ENCODE measurements at regions not wholly inside any gene's neighbourhood (a gene's known extent, or its start where the extent isn't known, plus 50 kb on each side); places are given as distances from the start of the nearest gene placed in this dataset.
"Not testable (repeated sequence)": the region's sequence is repeated elsewhere in the genome, so short reads cannot be mapped to it uniquely, and the experiment has no call there.

DNA sequence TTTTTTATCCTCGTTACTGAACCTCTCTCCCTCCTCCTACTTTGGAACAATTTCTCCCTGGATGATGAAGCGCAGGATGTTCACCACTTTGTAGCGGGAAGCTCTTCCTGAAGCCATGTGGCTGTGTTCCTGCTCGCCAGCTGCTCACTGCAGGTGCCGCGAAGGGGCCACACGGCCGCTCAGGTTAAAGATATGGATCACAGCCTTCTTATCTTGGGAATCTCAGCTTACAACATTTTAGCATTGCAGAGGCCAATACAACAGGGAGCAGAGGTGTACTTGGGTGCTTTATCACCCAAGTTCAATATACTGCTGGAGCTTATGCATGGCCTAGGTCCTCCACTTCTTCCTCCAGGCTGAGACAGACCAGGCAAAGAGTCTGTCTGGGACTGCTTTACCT is 201.2 kb upstream of the G2E3 start:
- intact Hi-C loops (cut with micrococcal nuclease): no loop called here

DNA sequence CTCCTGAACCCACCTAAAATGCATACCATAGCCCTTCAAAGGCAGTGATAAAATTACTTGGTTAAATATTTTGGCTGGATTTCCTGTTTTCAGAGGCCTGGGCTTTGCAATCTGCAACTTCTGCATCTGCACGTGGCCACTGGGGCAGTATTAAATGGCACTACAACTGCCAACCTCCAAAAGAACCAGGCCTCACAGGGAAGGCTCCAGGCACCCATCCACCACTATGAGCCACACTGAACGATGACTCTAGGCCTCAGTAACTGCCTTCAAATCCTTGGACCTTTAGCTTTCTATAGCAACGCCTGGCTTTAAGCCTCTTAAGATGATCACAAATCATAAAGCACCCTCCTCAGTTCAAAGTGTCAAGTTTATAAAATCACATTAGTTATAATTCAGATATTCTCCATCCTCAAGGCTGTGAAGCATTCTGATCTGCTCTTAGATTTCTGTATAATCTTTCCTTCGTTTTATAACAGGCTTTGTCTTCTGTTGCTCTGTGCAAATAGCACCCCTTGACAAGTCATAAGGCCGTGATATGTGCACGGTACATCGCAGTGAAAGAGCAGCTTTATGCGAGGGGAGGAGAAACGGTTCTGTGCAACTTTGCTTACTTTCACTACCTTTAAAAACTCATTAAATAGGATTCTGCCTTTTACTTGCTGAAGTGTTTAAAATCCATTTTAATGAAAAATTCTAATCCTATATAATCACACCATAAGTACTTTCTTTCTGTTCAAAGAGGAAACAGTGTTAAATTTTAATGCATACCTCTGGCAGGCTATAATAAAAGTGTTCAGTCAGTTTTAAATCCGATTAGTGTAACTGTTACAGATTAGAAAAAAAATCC is 196.4 kb upstream of the G2E3 start:
- intact Hi-C loops (cut with micrococcal nuclease): no loop called here

DNA sequence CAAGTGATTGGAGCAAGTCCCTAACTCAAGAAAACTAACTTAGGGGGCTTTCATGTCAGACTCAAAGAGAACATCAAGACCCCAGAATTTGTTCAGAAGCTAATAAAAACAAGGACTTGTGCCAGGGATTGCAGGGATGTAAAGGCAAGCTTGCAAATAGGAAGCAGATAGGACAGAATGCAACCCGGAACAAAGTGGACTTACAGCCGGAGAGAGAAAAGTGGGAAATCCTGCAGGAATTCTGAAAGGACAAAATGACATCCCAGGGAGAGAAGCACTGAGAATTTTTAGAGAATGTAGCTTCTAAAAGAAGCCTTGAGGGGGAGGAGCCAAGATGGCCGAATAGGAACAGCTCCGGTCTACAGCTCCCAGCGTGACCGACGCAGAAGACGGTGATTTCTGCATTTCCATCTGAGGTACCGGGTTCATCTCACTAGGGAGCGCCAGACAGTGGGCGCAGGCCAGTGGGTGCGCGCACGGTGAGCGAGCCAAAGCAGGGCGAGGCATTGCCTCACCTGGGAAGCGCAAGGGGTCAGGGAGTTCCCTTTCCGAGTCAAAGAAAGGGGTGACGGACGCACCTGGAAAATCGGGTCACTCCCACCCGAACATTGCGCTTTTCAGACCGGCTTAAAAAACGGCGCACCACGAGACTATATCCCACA is 195.6 kb upstream of the G2E3 start:
- intact Hi-C loops (cut with micrococcal nuclease): not testable (repeated sequence)

DNA sequence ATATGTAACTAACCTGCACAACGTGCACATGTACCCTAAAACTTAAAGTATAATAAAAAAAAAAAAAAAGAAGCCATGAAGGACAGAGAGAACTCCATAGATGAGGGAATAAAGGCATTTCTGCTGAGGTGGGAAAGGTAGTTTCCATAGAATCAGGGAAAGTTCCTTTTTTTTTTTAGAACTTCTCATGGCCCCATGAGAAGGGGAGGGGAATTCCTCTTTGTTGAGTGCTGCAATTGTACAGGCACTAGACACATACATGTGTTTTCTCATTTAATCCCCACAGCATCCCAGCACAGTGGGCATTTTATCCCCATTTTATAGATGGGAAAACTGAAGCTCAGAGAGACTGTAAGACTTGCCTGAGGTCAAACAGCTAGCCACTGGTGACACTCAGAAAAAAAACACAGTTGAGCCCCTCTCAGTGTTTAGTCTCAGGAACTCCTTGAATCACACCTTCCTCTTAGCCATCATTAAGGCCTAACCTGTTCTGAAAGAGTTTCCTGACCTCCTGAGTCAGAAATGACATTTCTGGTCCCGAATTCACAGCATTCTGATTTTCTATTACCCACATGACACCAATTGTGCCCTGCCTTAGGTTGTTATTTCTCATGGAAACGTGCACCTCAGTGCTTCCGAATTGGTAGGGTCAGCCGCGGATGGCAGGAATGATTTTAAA is 189.3 kb upstream of the G2E3 start:
- intact Hi-C loops (cut with micrococcal nuclease): loop anchor here (10.0 kb wide), 1 partner anchor 535 kb away; no protein-coding TSS in a partner anchor

DNA sequence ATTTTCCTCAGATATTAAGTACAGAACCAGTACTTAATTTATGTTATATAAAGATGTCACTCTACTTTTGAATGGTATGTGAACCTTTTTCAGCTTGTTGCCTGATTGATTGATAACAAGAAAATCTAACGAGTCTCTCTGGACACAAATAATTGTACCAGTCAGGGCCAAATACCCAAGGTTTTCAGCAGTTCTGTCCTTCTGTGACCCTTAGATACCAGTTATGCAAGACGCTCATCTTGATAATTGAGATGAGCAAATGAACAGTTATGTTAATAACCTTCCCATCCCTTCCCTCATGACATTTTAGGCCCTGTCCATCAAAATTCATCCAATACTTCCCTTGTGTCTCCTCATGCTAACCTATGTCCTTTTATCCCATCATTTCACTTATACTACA is 185.9 kb upstream of the G2E3 start:
- intact Hi-C loops (cut with micrococcal nuclease): loop anchor here (10.0 kb wide), 1 partner anchor 532 kb away; no protein-coding TSS in a partner anchor

DNA sequence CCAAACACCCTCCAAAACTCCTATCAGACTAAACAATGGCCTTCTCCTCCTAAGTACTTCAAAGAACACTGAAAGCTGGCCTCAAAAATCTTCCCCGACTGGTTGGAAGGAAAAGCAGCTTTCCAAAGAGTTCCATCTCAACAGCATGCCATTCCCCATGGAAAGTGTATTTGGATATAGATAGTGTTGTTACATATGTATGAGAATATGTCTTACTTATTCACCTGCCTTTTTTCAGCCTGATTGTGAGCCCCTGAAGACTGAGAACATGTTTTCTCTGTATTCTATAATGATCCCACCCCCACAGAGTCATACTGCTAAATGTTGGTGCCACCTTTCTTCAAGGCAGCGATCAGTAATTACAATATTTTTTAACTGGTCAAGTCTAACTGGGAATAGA is 185.4 kb upstream of the G2E3 start:
- intact Hi-C loops (cut with micrococcal nuclease): loop anchor here (10.0 kb wide), 1 partner anchor 531 kb away; no protein-coding TSS in a partner anchor

DNA sequence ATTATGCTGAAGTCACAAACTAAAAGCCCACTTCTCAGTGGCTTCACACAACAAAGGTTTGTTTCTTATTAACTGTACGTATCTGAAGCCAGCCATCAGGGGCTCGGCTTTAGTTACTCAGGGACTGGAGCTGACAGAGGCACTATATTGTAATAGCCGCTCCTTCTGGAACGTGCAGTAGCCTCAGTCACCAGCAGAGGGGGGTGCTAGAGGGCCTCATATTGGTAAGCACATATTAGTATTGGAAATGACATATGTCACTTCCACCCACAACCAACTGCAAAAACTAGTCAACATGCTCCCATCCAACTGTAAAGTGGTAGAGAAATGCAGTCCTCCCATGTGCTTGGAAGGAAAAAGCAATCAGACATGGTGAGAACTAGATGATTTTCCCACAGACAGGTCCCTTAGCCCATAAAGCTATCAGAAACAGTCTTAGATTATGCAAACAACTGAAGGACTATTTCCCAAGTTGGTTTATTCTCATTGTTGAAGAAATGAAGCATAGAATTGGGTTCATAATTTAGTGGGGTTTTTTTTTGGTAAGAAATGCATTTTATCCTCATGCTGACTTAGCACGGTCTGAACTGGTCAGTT is 183.6 kb upstream of the G2E3 start:
- intact Hi-C loops (cut with micrococcal nuclease): loop anchor here (1.0 to 10.0 kb wide), 4 partner anchors 68 to 529 kb away; no protein-coding TSS in a partner anchor

DNA sequence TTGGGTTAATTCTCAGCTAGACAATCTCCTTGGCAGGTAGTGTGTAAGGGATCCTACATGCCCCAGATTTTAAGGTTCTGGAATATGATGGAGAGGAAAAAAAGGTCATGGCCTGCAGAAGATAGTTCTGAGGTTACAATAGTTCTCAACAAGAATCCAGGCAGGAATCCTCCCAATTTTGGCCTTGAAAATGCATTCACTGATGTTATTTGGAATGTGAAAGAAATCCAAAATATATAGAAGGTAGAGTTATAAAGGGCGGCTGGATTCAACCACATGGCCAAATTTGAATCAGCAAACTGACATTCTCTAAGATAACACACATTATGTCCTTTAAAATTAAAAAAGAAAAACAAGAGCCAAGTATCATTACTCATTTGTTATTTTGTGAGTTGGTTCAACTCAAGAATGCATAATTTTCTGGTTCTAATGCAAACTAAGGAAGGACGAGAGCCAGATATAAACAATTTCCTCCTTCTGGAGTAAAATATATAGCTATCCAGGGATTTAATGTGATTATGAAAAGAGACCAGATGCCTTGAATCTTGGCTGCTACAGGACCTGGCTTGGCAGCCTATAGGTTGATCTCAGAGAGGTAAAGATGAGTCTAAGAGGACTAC is 177.0 kb upstream of the G2E3 start:
- intact Hi-C loops (cut with micrococcal nuclease): no loop called here

DNA sequence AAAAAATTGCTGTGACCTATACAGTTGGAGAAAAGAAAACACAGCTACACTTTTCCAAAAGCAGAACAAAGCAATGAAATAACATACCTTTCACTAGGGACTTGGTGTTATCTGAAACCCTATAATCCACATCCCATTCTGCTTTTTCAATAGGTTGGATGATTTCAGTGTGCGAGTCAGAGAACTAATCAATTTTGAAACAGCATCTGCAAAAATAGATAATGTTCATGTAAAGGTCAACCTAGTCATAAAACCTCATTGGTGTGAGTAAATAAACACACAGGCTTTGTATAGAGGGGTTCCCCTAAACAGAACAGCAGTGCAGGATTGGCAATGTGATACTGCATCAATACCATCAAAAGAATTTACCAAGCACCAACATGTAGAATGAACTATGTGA is 173.0 kb upstream of the G2E3 start:
- intact Hi-C loops (cut with micrococcal nuclease): no loop called here

DNA sequence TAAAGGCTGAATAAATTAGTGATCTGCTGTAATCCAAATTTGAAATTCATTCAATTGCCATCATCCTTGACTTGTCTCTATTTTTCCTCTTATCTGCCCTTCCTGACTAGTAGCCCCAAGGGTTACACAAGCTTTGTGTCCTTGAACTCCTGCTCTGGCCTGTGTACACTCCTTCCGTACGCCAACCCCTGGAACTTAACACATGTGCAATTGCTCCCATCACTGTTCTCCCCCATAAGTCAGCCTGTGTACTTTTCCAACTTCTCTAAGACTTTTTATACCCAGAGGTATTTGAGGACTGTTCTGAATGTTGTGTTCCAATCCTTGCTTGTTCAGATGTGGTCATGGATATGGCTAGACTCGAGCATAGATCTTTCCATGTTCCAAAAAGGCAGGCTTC is 171.1 kb upstream of the G2E3 start:
- intact Hi-C loops (cut with micrococcal nuclease): no loop called here

DNA sequence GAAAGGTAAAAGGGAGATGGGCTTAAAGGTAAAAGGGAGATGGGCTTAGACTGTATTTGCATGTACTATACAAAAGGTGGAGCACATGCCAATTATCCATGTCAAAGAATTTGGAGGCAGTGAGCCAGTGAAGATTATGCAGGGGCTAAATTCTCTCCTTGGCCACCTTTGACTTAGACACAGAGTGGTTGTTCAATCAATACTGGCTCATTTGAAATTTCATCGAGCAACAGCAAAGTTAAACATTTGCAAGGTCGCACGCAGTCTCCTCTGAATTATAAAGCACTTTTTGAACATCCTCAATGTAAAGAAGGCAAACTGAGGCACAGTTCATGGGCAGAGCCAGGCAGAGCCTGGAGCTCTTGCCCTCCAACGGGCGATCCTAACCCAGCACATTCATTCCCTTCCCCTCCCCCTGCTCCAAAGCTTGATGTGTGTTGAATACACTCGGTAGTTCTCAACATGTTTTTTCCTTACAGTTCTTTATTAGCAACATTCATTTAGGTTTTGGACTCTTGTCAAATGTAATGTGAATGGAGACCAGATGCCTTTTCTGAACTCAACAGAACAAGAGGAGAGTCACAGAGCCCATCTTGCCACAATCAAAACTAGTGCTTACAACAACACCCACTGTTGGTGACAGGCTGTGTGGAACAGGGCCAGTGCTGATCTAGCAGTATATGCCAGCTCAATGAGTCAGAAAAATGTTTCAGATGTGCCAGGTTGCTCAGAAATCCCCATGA is 169.7 kb upstream of the G2E3 start:
- intact Hi-C loops (cut with micrococcal nuclease): no loop called here

DNA sequence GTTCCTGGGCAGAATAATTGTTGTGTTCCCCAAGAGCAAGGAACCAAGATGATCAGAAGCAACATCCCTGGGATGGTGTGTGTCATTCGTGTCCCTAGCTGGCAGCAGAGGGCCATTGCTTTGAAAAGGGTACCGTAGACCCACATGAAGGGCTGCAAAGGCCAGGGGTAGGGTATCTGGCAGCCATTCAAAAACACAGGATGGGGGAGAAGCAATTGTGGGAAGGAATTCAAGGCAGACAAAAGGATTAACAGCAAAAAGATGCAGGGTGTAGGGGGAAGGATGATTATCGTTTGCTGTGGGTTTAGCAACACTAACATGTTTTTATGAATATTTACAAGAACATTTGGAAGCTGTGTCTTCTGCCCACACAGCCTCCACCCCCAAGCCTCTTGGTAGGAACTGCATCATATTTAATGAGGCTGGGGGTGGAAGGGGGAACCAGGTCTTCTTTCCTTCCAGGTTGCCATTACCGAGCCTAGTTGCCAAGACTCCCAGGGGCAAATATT is 169.0 kb upstream of the G2E3 start:
- intact Hi-C loops (cut with micrococcal nuclease): no loop called here

DNA sequence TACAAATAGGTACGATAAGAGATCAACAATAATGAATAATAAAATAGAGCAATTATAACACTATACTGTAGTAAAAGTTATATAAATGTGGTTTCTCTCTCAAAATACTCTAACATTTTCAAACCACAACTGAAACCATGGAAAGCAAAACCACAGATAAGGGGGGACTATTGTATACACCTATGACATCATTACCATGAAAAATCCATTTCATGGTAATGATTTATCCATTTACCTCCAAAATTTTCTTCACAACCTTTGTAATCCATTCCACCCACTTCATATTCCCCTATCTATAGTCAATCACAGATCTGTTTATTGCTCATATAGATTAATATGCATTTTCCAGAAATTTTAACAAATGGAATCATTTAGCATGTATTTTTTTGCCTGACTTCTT is 163.9 kb upstream of the G2E3 start:
- intact Hi-C loops (cut with micrococcal nuclease): no loop called here

DNA sequence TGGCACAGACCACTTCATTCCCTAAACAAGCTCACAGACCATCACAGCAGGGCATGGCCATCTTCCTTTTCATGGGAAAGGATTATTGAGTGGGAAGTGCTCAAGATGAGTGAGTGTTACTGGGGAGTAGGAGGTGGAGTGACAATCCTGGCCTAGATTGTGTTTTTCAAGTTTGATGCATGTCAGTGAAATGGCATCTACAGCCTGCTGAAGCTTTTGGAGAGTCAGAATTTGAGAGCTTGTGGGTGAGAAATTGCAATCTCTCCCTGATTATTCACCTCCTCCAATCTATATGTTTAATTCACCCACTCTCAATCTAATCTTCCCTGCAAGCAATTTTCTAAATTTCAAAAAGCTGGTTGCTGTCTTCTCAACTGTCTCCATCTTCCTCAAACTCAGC is 156.1 kb upstream of the G2E3 start:
- intact Hi-C loops (cut with micrococcal nuclease): no loop called here

DNA sequence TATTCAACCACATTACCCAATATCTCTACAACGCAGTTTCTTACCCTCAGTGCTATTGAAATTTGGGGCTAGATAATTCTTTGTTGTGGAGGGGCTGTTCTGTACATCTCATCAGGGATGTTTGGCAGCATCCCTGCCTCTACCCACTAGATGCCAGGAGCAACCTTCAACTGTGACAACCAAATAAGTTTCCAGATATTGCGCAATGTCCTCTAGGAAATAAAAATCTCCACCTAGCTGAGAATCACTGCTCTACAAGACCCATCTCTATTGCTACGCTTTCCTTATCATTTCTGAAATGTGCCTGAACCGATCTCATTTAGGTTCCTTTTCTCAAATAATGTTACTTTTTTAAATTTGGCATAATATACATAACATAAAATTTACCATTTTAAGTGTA is 155.2 kb upstream of the G2E3 start:
- intact Hi-C loops (cut with micrococcal nuclease): no loop called here

DNA sequence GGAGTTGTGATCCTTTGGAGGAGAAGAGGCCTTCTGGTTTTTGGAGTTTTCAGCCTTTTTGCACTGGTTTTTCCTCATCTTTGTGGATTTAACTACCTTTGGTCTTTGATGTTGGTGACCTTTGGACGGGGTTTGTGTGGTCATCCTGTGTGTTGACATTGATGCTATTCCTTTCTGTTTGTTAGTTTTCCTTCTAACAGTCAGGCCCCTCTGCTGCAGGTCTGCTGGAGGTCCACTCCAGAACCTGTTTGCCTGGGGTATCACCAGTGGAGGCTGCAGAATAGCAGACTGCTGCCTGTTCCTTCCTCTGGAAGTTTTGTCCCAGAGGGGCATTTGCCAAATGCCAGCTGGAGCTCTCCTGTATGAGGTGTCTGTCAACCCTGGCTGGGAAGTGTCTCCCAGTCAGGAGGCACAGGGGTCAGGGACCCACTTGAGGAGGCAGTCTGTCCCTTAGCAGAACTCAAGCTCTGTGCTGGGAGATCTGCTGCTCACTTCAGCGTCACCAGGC is 149.4 kb upstream of the G2E3 start:
- intact Hi-C loops (cut with micrococcal nuclease): not testable (repeated sequence)

DNA sequence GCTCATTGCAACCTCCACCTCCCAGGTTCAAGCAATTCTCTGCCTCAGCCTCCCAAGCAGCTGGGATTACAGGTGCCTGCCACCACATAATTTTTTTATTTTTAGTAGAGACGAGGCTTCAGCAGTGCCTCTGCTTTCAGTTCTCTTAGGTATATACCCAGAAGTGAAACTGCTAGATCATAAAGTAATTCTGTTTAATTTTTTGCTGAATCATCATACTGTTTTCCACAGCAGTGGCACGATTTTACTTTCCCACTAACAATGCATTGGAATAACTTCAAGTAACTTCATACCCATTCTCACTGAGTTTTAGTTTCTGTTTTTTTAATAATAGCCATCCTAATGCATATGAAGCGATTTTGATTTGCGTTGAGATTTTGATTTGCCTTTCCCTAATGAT is 148.0 kb upstream of the G2E3 start:
- intact Hi-C loops (cut with micrococcal nuclease): no loop called here

DNA sequence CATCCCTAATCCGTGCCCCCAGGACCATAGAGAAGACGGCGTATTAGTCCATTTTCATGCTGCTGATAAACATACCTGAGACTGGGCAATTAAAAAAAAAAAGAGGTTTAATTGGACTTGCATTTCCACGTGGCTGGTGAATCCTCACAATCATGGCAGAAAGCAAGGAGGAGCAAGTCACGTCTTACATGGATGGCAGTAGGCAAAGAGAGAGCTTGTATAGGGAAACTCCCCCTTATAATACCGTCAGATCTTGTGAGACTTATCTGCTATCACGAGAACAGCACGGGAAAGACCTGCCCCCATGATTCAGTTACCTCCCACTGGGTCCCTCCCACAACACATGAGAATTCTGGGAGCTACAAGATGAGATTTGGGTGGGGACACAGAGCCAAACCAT is 145.8 kb upstream of the G2E3 start:
- intact Hi-C loops (cut with micrococcal nuclease): not testable (repeated sequence)

DNA sequence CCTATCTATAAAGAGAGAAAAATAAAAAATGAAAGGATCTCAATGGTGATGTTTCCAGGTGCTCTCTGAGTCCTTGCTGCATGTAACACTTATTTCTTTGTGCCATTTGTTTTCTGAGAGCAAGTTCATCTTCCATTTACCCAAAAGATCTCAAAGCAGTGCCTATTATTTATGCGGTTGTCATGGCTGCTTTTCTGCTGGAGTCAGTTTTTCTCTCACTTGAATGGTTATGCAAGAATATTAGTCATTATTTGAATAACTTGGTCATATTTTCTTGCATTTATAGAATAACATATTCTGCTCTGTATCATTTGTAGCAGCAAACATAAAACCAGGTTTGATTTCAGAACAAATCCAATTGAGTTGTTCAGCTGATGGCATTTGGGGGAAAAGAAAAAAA is 141.8 kb upstream of the G2E3 start:
- intact Hi-C loops (cut with micrococcal nuclease): no loop called here

DNA sequence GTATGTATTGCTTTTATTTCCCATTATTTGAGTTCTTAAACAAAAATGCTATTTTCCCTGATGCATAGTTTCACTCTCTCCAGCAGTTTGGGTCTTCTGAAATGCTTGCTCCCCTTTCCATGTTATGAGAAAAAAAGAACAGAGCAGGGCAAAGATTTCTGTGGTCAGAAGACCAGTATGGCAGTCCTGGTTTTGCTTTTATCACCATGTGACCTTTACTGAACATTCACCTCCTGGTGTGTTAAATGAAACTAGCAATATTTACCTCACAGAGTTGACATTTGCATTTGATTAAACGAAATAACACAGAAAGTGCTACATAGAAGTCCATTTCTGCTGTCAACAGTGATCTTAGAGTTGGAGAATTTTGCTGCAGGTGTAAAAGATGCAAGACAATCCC is 141.0 kb upstream of the G2E3 start:
- intact Hi-C loops (cut with micrococcal nuclease): no loop called here
